CD4-positive, CD25-positive, alpha-beta regulatory T cell (primary cell): ENCODE measurements at regions not wholly inside any gene's neighbourhood (a gene's known extent, or its start where the extent isn't known, plus 50 kb on each side); places are given as distances from the start of the nearest gene placed in this dataset.
A peak's percentile ranks its signal among the peaks of the same experiment; 100 is the strongest.

ENCODE experiments used
- ATAC-seq, 2 donors: fragments of 150-1000 bp; cut with Tn5 transposase; one replicate each; pipeline ENCODE4 v1.10.0; 2021; ENCODE audit warnings: low read depth in 2 of 2, moderate number of reproducible peaks in 2 of 2, moderate library complexity in 1 of 2
- DNase-seq, 3 donors: peaks; one replicate each; pipeline versions ENCODE4 v3.0.0 to v3.0.0-alpha.2; 2012 to 2022; ENCODE audit warnings: mixed read lengths in 1 of 3
- H3K27ac ChIP-seq: one replicate; pipeline ENCODE4 v1.7.0; 2013; ENCODE audit warnings: mild to moderate bottlenecking, low read length; ENCODE audit not compliant: insufficient read depth, poor library complexity, severe bottlenecking
- H3K27me3 ChIP-seq: one replicate; pipeline ENCODE4 v1.7.0; 2013; ENCODE audit warnings: low read length; ENCODE audit not compliant: control insufficient read depth, insufficient read depth
- H3K36me3 ChIP-seq: one replicate; pipeline ENCODE4 v1.7.0; 2013; ENCODE audit warnings: mild to moderate bottlenecking, low read length, moderate library complexity; ENCODE audit not compliant: control insufficient read depth, insufficient read depth
- H3K4me1 ChIP-seq: 2 replicates; pipeline ENCODE4 v1.7.0; 2013; ENCODE audit warnings: mild to moderate bottlenecking, low read length; ENCODE audit not compliant: insufficient read depth, control insufficient read depth, poor library complexity, severe bottlenecking
- H3K4me3 ChIP-seq: one replicate; pipeline ENCODE4 v1.7.0; 2013; ENCODE audit warnings: low read depth, mild to moderate bottlenecking, low read length, moderate library complexity
- H3K9me3 ChIP-seq, 2 experiments: 1 replicate in 1 of 2; 2 replicates in 1 of 2; pipeline ENCODE4 v1.7.0; 2013; ENCODE audit warnings: low read length in 2 of 2, mild to moderate bottlenecking in 1 of 2, moderate library complexity in 1 of 2; ENCODE audit not compliant: control insufficient read depth in 2 of 2
- H3K27ac Mint-ChIP-seq, 3 donors: one replicate each; pipeline ENCODE4 v1.8.0; 2020 to 2022; ENCODE audit warnings: mild to moderate bottlenecking in 3 of 3, mixed read lengths in 3 of 3, moderate library complexity in 2 of 3
- H3K27me3 Mint-ChIP-seq: one replicate; pipeline ENCODE4 v1.8.0; 2022; ENCODE audit warnings: mild to moderate bottlenecking, mixed read lengths
- H3K36me3 Mint-ChIP-seq: one replicate; pipeline ENCODE4 v1.8.0; 2020; ENCODE audit warnings: mixed read lengths
- H3K4me1 Mint-ChIP-seq, 4 donors: one replicate each; pipeline ENCODE4 v1.8.0; 2020 to 2022; ENCODE audit warnings: mixed read lengths in 4 of 4, mild to moderate bottlenecking in 1 of 4
- H3K4me3 Mint-ChIP-seq, 4 donors: one replicate each; pipeline ENCODE4 v1.8.0; 2020 to 2022; ENCODE audit warnings: mild to moderate bottlenecking in 4 of 4, mixed read lengths in 4 of 4, moderate library complexity in 3 of 4
- H3K9me3 Mint-ChIP-seq, 7 donors: one replicate each; pipeline ENCODE4 v1.8.0; 2020 to 2022; ENCODE audit warnings: mixed read lengths in 7 of 7, mild to moderate bottlenecking in 3 of 7, moderate library complexity in 2 of 7

DNA sequence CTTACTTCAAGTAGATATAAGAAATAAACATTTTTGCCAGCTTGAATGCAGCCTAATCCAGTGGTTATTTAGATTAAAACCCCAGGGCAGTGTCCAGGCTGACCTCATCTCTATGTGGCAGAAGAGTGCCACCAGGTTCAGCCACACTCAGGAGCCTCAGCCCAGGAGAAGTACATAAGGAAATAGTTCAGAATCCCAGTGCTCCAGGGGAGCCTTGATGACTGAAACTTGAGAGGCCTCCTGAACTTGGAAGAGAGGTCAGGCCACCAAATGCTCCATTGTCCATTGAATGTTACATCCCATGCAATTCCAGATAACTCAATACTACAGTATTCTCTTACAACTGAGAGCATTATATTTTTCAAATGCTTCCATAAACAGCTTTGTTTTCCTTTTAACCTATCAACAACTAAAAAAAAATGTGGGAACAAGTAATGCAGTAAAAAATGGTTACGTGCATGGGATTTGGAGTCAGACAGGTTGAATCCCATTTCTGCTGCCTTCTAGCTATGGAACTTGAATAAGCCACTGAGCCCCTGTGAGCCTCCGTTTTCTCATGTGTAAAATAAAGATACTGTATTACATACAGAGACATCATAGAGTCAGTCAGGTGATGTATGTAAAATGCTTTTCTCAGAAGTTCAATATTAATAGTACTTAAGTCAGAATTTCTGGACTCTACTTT is 248.0 kb downstream of the PLPP3 start:
- Mint-ChIP-seq H3K27me3 (no peaks in the 10 kb centered on the region), H3K4me3 (no peak overlapping the region), H3K9me3 (peaks cover 0 to 5% (median 0%) of the 10 kb centered on the region in 7 donors), H3K36me3 (no peaks in the 10 kb centered on the region), H3K27ac (no peak overlapping the region), H3K4me1 (no peaks in the 10 kb centered on the region)
- H3K27ac ChIP-seq: no peak overlapping the region
- H3K4me1 ChIP-seq: no peaks in the 10 kb centered on the region
- DNase-seq (no peak), ATAC-seq (no peak)
- H3K9me3 ChIP-seq: no peaks in the 10 kb centered on the region
- no peaks in the 10 kb centered on the region for H3K36me3 ChIP-seq
- H3K27me3 ChIP-seq: no peaks in the 10 kb centered on the region
- H3K4me3 ChIP-seq: no peak overlapping the region

DNA sequence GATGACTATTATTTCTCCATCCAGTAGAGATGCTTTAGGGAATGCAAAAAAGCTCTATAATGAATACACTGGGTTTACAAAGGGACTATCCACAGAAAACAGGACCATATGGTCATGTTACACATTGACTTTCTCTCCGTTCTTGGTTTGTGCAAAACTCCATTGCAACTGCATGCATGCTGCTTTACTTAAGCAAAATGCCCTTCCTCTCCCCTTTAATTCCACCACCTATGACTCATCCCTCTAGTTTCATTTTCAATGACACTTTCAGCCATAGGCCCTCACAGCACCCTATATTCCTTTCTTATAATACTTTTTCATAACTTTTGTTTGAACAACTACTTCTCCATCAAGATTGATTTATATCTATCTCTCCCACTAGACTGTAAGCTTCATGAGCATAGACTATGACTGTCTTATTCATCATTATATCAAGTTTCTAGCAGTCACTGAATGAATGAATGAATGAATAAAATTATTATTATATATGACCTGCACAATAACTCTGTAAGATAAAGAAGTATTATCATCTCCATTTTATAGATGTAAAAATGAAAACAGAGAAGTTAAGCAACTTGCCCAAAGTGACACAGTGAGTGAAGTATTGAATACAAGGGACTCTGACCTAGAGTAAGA is 248.9 kb downstream of the PLPP3 start:
- H3K9me3 ChIP-seq: no peaks in the 10 kb centered on the region
- DNase-seq (peak in 1 of 3 donors; percentile 16), ATAC-seq (no peak)
- no peaks in the 10 kb centered on the region for H3K27me3 Mint-ChIP-seq
- H3K27ac ChIP-seq: no peak overlapping the region
- H3K36me3 Mint-ChIP-seq: no peaks in the 10 kb centered on the region
- peaks cover 0 to 5% (median 0%) of the 10 kb centered on the region in 7 donors for H3K9me3 Mint-ChIP-seq
- no peaks in the 10 kb centered on the region for H3K4me1 Mint-ChIP-seq
- no peaks in the 10 kb centered on the region for H3K36me3 ChIP-seq
- H3K27ac Mint-ChIP-seq: no peak overlapping the region
- H3K27me3 ChIP-seq: no peaks in the 10 kb centered on the region
- H3K4me3 Mint-ChIP-seq: no peak overlapping the region
- no peaks in the 10 kb centered on the region for H3K4me1 ChIP-seq
- no peak overlapping the region for H3K4me3 ChIP-seq

DNA sequence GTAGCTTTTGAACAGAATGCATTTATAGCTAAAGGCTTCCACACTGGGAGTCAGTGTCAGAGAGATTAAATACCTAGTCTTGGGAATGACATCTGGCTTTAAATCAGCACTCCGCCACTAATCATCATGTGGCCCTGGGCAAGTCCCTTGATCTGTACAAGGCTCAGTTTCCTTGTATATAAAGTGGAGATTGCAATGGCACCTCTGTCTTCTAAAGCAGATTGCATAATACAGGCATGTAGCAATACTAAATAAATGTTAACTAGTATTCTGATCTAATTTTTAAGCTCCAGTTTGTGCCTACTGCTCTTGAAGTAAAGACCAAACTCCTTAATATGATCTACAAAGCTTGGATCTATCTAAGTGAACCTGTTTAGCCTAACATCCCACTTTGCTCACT is 249.4 kb downstream of the PLPP3 start:
- H3K4me1 Mint-ChIP-seq: no peaks in the 10 kb centered on the region
- no peak overlapping the region for H3K27ac Mint-ChIP-seq
- H3K9me3 Mint-ChIP-seq: peaks cover 0 to 5% (median 0%) of the 10 kb centered on the region in 7 donors
- no peak for DNase-seq
- ATAC-seq: no peak
- no peaks in the 10 kb centered on the region for H3K36me3 Mint-ChIP-seq
- Histone ChIP-seq H3K36me3 (no peaks in the 10 kb centered on the region), H3K9me3 (no peaks in the 10 kb centered on the region), H3K27ac (no peak overlapping the region), H3K27me3 (no peaks in the 10 kb centered on the region), H3K4me1 (no peaks in the 10 kb centered on the region), H3K4me3 (no peak overlapping the region)
- no peak overlapping the region for H3K4me3 Mint-ChIP-seq
- H3K27me3 Mint-ChIP-seq: no peaks in the 10 kb centered on the region

DNA sequence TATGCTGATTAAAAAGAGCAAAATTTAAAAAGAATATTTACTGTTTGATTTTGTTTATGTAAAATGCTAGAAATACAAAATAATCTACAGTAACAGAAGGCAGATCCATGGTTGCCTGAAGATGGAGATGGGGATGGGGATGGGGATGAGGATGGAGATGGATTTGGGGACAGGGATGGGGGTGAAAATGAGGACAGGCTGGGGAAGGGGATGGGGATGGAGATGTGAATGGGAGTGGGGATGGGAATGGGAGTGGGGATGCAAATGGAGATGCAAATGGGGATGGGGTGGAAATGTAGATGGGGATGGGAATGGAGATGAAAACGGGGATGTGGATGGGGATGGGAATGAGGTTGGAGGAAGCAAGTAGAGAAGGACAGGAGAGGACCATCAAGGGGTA is 252.2 kb downstream of the PLPP3 start:
- H3K4me3 Mint-ChIP-seq: no peak overlapping the region
- H3K4me1 Mint-ChIP-seq: peaks cover 0 to 4% (median 0%) of the 10 kb centered on the region in 4 donors
- H3K27me3 Mint-ChIP-seq: no peaks in the 10 kb centered on the region

DNA sequence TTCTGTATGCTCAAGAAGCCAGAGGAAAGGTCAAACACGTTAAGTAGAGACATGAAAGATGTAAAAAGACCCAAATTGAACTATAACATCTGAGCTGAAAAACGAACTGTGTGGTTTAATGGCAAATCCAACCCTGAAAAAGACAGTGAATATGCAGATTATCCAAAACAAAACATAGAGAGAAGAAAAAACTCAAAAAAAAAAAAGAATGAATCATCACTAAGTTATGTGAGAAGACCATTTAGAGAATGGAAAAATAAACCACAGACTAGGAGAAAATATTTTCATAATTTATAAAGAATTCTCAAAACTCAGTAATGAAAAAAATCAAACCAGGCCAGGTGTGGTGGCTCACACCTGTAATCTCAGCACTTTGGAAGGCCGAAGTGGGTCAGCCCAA is 253.3 kb downstream of the PLPP3 start:
- no peaks in the 10 kb centered on the region for H3K36me3 Mint-ChIP-seq
- peaks cover 0 to 4% (median 0%) of the 10 kb centered on the region in 4 donors for H3K4me1 Mint-ChIP-seq
- DNase-seq: no peak

More for the DNA sequence above, 252.2 kb downstream of the PLPP3 start:
- ATAC-seq: no peak
- Histone ChIP-seq H3K27ac (no peak overlapping the region), H3K27me3 (no peaks in the 10 kb centered on the region), H3K9me3 (no peaks in the 10 kb centered on the region), H3K4me1 (no peaks in the 10 kb centered on the region), H3K4me3 (no peak overlapping the region), H3K36me3 (no peaks in the 10 kb centered on the region)
- H3K36me3 Mint-ChIP-seq: no peaks in the 10 kb centered on the region
- DNase-seq: no peak
- H3K27ac Mint-ChIP-seq: peak overlapping the region in 1 of 3 donors; percentile 50
- peaks cover 0 to 6% (median 1%) of the 10 kb centered on the region in 7 donors for H3K9me3 Mint-ChIP-seq

DNA sequence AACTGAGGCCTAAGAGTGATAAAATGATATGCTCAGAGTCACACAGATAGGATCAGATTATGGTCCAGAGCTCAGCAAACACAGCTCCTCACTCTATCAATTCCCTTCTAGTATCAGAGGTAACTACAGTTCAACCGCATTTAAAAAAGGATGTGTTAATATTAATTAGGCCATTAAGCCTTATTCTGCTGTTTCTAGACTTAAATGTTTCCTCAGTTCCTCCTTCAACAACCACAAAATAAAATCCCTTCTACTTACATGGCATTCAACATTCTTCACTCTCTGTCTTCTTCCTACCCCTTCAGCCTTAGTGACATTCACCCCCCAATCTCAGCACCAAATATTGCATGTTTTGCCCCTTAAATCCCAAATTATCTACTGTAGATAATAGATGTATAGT is 254.9 kb downstream of the PLPP3 start:
- H3K27me3 Mint-ChIP-seq: no peaks in the 10 kb centered on the region

More for the DNA sequence above, 253.3 kb downstream of the PLPP3 start:
- Histone ChIP-seq H3K4me3 (no peak overlapping the region), H3K36me3 (no peaks in the 10 kb centered on the region), H3K27me3 (no peaks in the 10 kb centered on the region), H3K27ac (no peak overlapping the region), H3K9me3 (no peaks in the 10 kb centered on the region), H3K4me1 (no peaks in the 10 kb centered on the region)
- Mint-ChIP-seq H3K27ac (no peak overlapping the region), H3K4me3 (no peak overlapping the region), H3K27me3 (no peaks in the 10 kb centered on the region), H3K9me3 (peaks cover 0 to 4% (median 0%) of the 10 kb centered on the region in 7 donors)
- no peak for ATAC-seq

DNA sequence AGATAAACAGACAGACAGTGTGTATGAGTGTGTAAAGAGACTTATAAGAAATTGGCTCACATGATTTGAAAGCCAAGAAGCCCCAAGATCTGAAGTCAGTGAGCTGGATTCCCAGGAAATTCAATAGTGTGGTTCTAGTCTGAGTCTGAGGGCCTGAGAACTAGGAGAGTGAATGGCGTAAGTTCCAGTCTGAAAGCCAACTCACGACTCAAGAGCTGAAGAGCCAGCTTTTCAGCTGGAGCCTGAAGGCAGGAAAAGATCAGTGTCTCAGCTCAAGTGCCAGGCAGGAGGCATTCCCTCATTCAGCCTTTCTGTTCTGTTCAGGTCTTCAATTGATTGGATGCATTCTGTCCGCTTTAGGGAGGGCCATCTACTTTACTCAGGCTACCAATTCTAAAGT is 257.2 kb downstream of the PLPP3 start:
- DNase-seq (no peak), ATAC-seq (no peak)
- Histone ChIP-seq H3K36me3 (no peaks in the 10 kb centered on the region), H3K4me1 (no peaks in the 10 kb centered on the region), H3K27ac (no peak overlapping the region), H3K9me3 (no peaks in the 10 kb centered on the region), H3K27me3 (no peaks in the 10 kb centered on the region), H3K4me3 (no peak overlapping the region)
- Mint-ChIP-seq H3K4me3 (no peak overlapping the region), H3K36me3 (no peaks in the 10 kb centered on the region), H3K27me3 (no peaks in the 10 kb centered on the region), H3K27ac (no peak overlapping the region), H3K9me3 (peaks cover 0 to 6% (median 0%) of the 10 kb centered on the region in 7 donors), H3K4me1 (peaks cover 0 to 4% (median 0%) of the 10 kb centered on the region in 4 donors)

More for the DNA sequence above, 254.9 kb downstream of the PLPP3 start:
- Mint-ChIP-seq H3K4me1 (peaks cover 0 to 4% (median 0%) of the 10 kb centered on the region in 4 donors), H3K36me3 (no peaks in the 10 kb centered on the region), H3K27ac (no peak overlapping the region), H3K4me3 (no peak overlapping the region), H3K9me3 (peaks cover 0 to 6% (median 0%) of the 10 kb centered on the region in 7 donors)
- no peaks in the 10 kb centered on the region for H3K36me3 ChIP-seq
- no peak for ATAC-seq
- no peaks in the 10 kb centered on the region for H3K27me3 ChIP-seq
- no peaks in the 10 kb centered on the region for H3K9me3 ChIP-seq
- H3K27ac ChIP-seq: no peak overlapping the region
- DNase-seq: no peak
- H3K4me1 ChIP-seq: no peaks in the 10 kb centered on the region
- H3K4me3 ChIP-seq: no peak overlapping the region

DNA sequence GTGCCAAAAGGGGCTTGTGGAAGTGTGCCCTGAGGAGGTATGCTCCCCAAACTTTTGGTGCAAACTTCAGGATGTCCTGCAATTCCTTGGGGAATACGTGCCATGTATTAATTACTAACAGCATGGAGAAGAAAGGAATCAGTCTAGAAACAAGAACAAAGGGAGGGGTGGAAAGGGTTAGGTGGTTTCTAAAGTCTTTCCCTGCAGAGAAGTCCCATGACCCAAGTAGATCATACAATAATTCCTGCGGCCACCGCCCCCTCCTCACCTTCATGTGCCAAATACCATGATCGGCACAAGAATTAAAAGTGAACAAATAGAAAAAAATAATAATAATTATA is 258.2 kb downstream of the PLPP3 start:
- Histone ChIP-seq H3K9me3 (no peaks in the 10 kb centered on the region), H3K36me3 (no peaks in the 10 kb centered on the region), H3K27ac (no peak overlapping the region), H3K4me3 (no peak overlapping the region), H3K4me1 (no peaks in the 10 kb centered on the region), H3K27me3 (no peaks in the 10 kb centered on the region)
- H3K27ac Mint-ChIP-seq: no peak overlapping the region
- DNase-seq (no peak), ATAC-seq (no peak)
- H3K4me1 Mint-ChIP-seq: peaks cover 0 to 4% (median 0%) of the 10 kb centered on the region in 4 donors
- H3K9me3 Mint-ChIP-seq: peaks cover 0 to 6% (median 0%) of the 10 kb centered on the region in 7 donors
- no peaks in the 10 kb centered on the region for H3K36me3 Mint-ChIP-seq
- no peaks in the 10 kb centered on the region for H3K27me3 Mint-ChIP-seq
- H3K4me3 Mint-ChIP-seq: no peak overlapping the region
